SK-N-MC (cell line): ENCODE measurements at regions not wholly inside any gene's neighbourhood (a gene's known extent, or its start where the extent isn't known, plus 50 kb on each side); places are given as distances from the start of the nearest gene placed in this dataset.

ENCODE experiments used
- DNase-seq: peaks from one replicate; pipeline ENCODE4 v3.0.0-alpha.2; 2011; ENCODE audit warnings: low read depth, low spot score
- H3K27ac ChIP-seq: fragments of 200-600 bp; sonication (generic); 2 replicates; pipeline ENCODE4 v1.5.1; 2016; ENCODE audit warnings: mixed run types
- H3K36me3 ChIP-seq: fragments of 200-600 bp; sonication (generic); 2 replicates; pipeline ENCODE4 v1.6.1; 2017; ENCODE audit warnings: antibody characterized with exemption, low read length, mixed read lengths; ENCODE audit not compliant: insufficient read depth
- H3K4me3 ChIP-seq: fragments of 200-600 bp; sonication (generic); 2 replicates; pipeline ENCODE4 v1.5.1; 2016
- H3K9ac ChIP-seq: fragments of 200-600 bp; sonication (generic); 2 replicates; pipeline ENCODE4 v1.8.0; 2017; ENCODE audit warnings: mixed run types, mixed read lengths; ENCODE audit not compliant: insufficient read length
- H3K9me3 ChIP-seq: fragments of 200-600 bp; sonication (generic); 2 replicates; pipeline ENCODE4 v1.6.1; 2017; ENCODE audit warnings: low read depth, mild to moderate bottlenecking, antibody characterized with exemption, low read length, moderate library complexity, mixed read lengths
- EZH2 ChIP-seq: fragments of 200-600 bp; sonication (generic); IDR thresholded peaks from one replicate; pipeline ENCODE4 v1.6.1; 2017; ENCODE audit warnings: antibody characterized with exemption
- FOXP2 ChIP-seq: optimal IDR thresholded peaks from 2 replicates; pipeline ENCODE3; 2011; ENCODE audit warnings: mild to moderate bottlenecking, moderate library complexity; ENCODE audit not compliant: insufficient read depth; ENCODE audit errors: extremely low read length, control extremely low read depth
- POLR2AphosphoS5 ChIP-seq: IDR thresholded peaks from 2 replicates; pipeline ENCODE4 v1.6.1; 2012; ENCODE audit warnings: mild to moderate bottlenecking, low read depth, low read length, borderline replicate concordance

DNA sequence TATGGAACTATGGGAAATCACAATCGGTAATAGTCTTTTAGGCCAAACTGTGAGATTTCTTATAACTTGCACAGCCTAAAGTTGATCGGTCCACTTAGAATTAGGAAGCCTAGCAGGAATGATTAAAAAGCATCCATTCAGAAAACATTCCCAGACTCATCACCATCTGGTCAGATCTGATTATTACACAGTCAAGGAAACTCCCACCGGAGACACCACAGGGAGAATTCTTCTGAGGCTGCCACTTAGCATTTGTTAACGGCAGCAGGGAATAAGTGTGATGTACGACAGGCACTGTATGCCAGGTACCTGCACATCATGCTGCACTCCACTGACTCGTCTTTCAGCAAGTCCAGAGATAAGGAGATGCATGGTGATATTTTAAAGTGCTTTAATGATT, 227.6 kb upstream of the STEAP1 start:
- H3K9ac ChIP-seq = no peak overlapping the region
- no peak for TF ChIP-seq FOXP2
- TF ChIP-seq POLR2AphosphoS5 = no peak
- no peak for TF ChIP-seq EZH2
- H3K9me3 ChIP-seq = no peaks in the 10 kb centered on the region
- H3K27ac ChIP-seq = no peak overlapping the region
- DNase-seq = no peak
- no peaks in the 10 kb centered on the region for H3K36me3 ChIP-seq
- H3K4me3 ChIP-seq = no peak overlapping the region

DNA sequence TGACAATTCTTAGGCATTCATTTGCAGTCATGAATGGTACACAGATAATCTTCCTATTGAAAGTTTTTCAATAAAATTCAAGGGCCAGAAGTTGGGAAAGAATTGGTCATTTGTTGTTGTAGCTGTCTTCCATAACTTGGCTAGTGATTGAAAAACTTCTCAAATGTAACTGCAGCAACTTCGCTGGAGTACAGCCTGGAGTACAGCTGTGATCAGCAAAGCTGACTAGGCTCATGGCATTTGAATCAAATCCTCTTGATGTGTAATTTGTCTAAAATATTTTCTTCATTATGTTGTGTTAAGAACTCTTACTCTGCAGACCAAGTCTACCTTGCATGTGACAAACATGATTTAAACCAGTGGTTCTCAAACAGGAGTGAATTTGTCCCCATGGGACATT, 226.5 kb upstream of the STEAP1 start:
- Histone ChIP-seq H3K27ac (no peak overlapping the region), H3K9me3 (no peaks in the 10 kb centered on the region), H3K9ac (no peak overlapping the region), H3K36me3 (no peaks in the 10 kb centered on the region), H3K4me3 (no peak overlapping the region)
- DNase-seq = no peak
- TF ChIP-seq EZH2 = no peak
- no peak for TF ChIP-seq POLR2AphosphoS5
- no peak for TF ChIP-seq FOXP2

DNA sequence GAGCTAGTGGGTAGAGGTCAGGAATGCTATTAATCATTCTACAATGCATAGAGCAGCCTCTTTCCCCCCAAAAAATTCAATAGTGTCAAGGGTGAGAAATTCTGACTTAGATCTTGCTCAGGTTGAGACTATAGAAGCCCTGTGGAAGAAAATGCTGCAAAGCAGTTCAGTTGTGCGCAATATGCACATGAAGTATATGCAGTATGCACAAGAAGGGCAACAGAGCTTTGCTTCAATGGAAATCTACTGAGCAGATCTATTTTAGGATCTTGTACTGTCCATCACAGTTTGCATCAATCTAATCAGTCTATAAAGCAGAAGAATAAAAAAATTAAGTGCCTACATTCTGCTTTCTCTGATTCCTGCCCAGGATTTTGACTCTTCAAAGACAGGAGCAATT, 225.8 kb upstream of the STEAP1 start:
- no peak overlapping the region for H3K4me3 ChIP-seq
- no peak overlapping the region for H3K27ac ChIP-seq
- no peaks in the 10 kb centered on the region for H3K9me3 ChIP-seq
- DNase-seq = no peak
- TF ChIP-seq EZH2 = no peak
- no peak for TF ChIP-seq FOXP2
- no peak for TF ChIP-seq POLR2AphosphoS5
- H3K36me3 ChIP-seq = no peaks in the 10 kb centered on the region
- no peak overlapping the region for H3K9ac ChIP-seq

DNA sequence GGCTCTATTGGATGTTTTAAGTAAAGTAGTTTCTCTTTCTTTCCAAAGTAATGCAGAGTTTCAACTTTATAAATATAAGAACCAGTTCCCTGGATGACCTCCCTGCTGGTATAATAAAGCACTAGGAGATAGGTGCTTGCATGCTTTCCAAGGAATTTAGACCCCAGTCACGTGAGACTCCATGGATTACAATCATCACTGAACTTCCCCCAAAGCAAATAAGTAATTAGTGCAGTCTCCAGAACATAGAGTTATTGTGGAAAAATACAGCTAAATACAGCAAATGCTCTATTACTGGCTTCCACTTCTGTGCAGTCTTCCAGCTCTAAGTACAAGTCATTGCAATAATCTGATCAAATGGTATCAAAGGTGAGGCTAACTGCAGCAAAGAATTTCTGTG, 220.2 kb upstream of the STEAP1 start:
- no peak for TF ChIP-seq EZH2
- TF ChIP-seq POLR2AphosphoS5 = no peak
- no peak for TF ChIP-seq FOXP2
- Histone ChIP-seq H3K36me3 (no peaks in the 10 kb centered on the region), H3K9me3 (no peaks in the 10 kb centered on the region), H3K27ac (no peak overlapping the region), H3K4me3 (no peak overlapping the region), H3K9ac (no peak overlapping the region)
- DNase-seq = no peak

DNA sequence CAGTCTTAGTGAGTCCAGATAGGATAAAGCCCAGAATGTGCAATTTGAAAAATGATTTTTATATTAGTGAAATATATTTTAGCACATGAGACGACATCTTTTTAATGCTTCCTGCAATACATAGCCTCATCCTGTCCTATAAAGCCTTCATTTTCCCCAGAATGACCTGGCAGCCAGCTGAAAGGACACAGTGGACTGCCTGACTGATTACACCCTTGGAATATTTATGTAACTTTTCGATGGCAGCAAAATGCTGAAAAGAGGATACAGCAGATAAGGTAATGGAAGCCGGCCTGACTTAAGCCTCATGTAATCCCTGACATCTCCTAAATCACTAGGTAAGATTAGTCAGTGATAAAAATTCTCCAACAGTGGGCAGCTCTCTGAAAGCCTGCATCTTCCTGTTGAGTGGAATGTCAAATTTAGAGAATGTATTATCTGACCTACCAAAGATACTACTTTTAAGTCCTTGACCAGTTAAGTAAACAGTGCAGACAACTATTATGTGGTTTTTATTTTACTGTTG, 210.7 kb upstream of the STEAP1 start:
- Histone ChIP-seq H3K4me3 (no peak overlapping the region), H3K36me3 (no peaks in the 10 kb centered on the region), H3K27ac (no peak overlapping the region), H3K9ac (no peak overlapping the region), H3K9me3 (no peaks in the 10 kb centered on the region)
- no peak for TF ChIP-seq EZH2
- no peak for TF ChIP-seq POLR2AphosphoS5
- TF ChIP-seq FOXP2 = no peak
- DNase-seq = no peak

DNA sequence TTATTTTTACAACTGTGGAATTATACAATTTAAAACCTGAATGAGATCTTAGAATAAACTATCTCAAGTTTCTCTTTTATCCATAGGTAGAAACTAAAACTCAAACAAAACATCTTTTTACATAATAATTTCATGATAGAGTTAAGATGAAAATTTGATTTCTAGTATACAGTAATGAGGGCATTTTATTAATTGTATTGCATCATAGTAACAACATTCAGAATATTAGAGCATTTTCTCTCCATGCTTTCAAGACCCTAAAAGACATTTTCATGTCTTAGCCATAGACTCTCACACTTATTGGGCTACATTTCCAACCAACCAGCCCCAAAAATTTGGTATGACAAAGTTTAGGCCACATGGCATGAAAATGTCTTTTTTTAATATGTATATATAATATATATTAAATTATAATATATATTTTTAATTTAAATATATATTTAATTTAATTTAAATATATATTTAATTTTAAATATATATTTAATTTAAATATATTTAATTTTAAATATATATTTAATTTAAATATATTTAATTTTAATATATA, 195.7 kb upstream of the STEAP1 start:
- no peak for DNase-seq
- Histone ChIP-seq H3K9ac (no peak overlapping the region), H3K9me3 (no peaks in the 10 kb centered on the region), H3K27ac (no peak overlapping the region), H3K36me3 (no peaks in the 10 kb centered on the region), H3K4me3 (no peak overlapping the region)
- TF ChIP-seq POLR2AphosphoS5 = no peak
- no peak for TF ChIP-seq FOXP2
- no peak for TF ChIP-seq EZH2

DNA sequence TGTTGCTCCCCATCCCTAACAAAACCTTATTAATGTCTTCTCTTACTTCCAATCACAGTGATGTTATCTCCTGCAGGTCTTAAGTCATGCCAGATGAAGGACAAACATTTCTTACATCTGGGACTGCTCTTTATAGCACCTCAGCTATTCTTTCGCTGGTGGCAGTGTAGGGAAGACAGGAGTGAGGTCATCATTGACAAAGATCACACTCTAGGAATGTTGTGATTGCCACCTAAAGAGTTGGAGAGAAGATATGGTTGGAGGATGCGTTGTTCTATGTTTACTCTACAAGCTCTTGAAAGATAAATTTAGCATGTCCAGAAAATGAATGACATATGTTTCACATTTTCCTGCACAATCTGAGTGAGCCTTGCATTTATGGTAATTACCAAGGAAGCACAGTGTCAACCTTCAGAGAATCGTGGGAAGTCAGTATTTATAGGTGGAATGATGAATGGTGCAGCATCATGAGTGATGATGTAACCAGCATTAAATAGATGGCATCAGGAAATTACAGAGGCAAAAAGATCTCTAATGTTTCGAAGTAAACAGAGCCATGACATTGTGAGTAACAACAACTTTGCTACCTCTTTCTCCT, 188.1 kb upstream of the STEAP1 start:
- DNase-seq = no peak
- H3K4me3 ChIP-seq = no peak overlapping the region
- no peak overlapping the region for H3K27ac ChIP-seq
- no peak overlapping the region for H3K9ac ChIP-seq
- H3K36me3 ChIP-seq = no peaks in the 10 kb centered on the region
- H3K9me3 ChIP-seq = no peaks in the 10 kb centered on the region
- no peak for TF ChIP-seq POLR2AphosphoS5
- TF ChIP-seq FOXP2 = no peak
- no peak for TF ChIP-seq EZH2

DNA sequence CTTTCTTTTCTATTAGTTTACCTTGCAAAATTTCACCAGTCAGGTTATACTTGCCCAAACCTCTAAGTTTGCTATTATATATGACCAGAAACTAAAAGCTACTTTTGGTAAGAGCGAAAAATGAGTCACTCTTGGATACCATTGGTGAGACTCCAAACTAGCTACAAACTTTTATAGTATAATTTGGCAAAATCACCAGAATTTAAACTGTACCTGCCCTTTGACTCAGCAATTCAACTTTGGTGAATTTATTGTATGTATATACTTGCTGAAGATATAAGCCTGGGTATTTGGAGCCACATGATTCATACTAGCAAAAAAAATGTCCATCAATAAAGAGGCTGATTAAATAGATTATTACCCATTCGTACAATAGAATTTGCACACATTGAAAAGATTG, 178.7 kb upstream of the STEAP1 start:
- no peak overlapping the region for H3K9ac ChIP-seq
- no peak overlapping the region for H3K4me3 ChIP-seq
- no peak for DNase-seq
- TF ChIP-seq EZH2 (no peak), FOXP2 (no peak), POLR2AphosphoS5 (no peak)
- no peak overlapping the region for H3K27ac ChIP-seq
- no peaks in the 10 kb centered on the region for H3K36me3 ChIP-seq
- no peaks in the 10 kb centered on the region for H3K9me3 ChIP-seq

DNA sequence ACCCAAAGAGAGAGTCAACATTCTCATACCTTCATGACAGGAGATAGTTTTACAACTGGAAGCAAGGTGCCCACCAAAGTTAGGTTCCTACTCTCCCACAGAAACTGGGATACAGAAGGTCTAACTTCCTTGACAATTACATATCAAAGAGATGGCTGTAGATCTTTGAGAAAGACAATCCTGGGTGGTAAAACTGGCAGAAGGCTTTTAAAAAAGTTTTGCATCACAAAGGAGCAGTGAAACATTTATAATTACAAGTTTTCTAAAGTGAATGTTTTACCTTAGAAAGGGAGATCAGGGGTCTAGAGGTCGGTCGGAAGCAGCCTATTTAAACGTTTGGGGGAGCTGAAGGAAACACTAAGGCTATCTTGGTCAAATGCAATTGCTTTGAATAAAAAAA, 166.6 kb upstream of the STEAP1 start:
- H3K9ac ChIP-seq = no peak overlapping the region
- no peak for DNase-seq
- H3K9me3 ChIP-seq = no peaks in the 10 kb centered on the region
- TF ChIP-seq EZH2 = no peak
- no peak for TF ChIP-seq POLR2AphosphoS5
- no peak for TF ChIP-seq FOXP2
- no peak overlapping the region for H3K27ac ChIP-seq
- H3K36me3 ChIP-seq = no peaks in the 10 kb centered on the region
- no peak overlapping the region for H3K4me3 ChIP-seq
